ENCODE measurements at regions not wholly inside any gene's neighbourhood (a gene's known extent, or its start where the extent isn't known, plus 50 kb on each side); places are given as distances from the start of the nearest gene placed in this dataset.

DNA sequence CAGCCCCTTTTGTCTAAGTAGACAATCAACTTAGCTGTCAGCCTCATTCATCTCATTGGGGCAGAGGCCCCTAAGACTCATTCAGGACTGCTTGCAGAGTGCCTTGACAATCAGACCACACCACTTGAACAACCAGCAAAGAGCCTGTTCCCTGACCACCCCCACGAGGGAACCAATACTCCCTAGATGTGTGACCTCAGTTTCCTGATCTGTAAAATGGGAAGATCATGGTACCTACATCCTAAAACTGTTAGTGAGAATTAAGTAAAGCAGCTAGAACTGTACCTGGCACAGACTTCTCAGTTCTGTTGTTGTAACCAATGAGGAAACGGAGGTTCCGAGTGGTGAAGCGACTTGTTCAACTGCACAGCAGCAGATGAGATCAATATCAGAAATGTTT lies 298.5 kb downstream of the RRAGC start:
- peaks cover 18% of the 10 kb centered on the region for H3K27me3 ChIP-seq (ENCODE audit: control insufficient read depth, insufficient read depth, low read length)
- H3K9me3 ChIP-seq (ENCODE audit: control insufficient read depth, insufficient read depth, low read length) = no peaks in the 10 kb centered on the region
- peaks cover 22% of the 10 kb centered on the region for H3K4me1 ChIP-seq (ENCODE audit: control insufficient read depth, insufficient read depth, low read length)
- no peaks in the 10 kb centered on the region for H3K36me3 ChIP-seq (ENCODE audit: control insufficient read depth, insufficient read depth, low read length)
- no peak overlapping the region for H3K9ac ChIP-seq (ENCODE audit: low read depth, low read length)
- no peak overlapping the region for H3K4me3 ChIP-seq (ENCODE audit: low read depth, low read length)
- no peak overlapping the region for H3K27ac ChIP-seq (ENCODE audit: low read depth, low read length)

DNA sequence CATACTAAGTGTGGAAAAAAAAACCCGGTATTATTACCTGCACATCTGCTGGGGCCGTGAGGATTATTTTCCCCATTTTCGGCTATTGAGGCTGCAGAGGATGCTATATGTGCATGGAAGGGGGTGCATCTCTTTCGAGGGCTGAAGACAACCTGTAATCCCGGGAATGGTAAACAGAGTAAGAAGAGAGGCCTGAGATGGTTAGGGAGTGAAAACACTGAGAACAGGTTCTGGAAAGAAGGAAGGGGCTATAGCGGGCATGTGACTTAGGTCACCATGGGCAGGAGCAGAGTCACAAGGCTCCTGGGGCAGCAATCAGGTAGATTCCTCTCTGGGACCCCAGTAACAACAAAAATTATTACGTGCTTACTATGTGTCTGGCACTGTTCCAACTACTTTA lies 299.1 kb downstream of the RRAGC start:
- Histone ChIP-seq H3K27ac (ENCODE audit: low read depth, low read length) (no peak overlapping the region), H3K4me3 (ENCODE audit: low read depth, low read length) (no peak overlapping the region), H3K9ac (ENCODE audit: low read depth, low read length) (no peak overlapping the region), H3K27me3 (ENCODE audit: control insufficient read depth, insufficient read depth, low read length) (peaks cover 18% of the 10 kb centered on the region), H3K9me3 (ENCODE audit: control insufficient read depth, insufficient read depth, low read length) (no peaks in the 10 kb centered on the region), H3K4me1 (ENCODE audit: control insufficient read depth, insufficient read depth, low read length) (peaks cover 22% of the 10 kb centered on the region), H3K36me3 (ENCODE audit: control insufficient read depth, insufficient read depth, low read length) (no peaks in the 10 kb centered on the region)

DNA sequence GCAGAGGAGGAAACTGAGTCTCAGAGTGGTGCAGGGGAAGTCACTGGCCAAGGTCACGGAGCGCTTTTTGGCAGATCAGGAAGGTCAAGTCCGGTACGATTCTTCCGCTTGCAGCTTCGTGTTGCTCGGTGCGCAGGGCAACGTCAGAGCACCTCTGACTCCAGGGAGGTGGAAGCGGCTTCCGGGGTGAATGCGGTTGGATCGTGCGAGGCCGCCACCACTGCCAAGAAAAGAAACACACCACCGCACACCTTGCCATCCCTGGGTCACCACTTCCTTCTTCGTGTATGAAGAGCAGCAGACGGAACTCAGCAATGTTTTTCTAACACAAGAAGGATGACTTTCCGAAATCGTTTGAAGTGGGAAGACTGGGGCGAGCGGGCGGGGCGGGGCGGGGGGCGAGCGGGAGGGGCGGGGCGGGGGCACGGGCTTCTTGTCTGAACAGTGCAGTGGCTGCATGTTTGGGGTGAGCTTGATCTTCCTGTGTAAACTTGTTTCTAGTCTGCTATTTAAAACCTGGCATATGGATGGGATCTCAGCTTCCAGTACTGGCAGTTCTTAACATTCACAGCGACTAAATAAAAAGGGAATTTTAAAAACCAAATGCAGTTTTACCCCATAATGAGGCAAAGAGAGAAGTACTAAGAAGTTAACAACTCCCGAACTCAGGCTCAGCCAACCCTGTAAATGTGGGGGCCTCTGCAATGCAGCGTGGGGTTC lies 300.0 kb downstream of the RRAGC start:
- Histone ChIP-seq H3K4me1 (ENCODE audit: control insufficient read depth, insufficient read depth, low read length) (peaks cover 22% of the 10 kb centered on the region), H3K36me3 (ENCODE audit: control insufficient read depth, insufficient read depth, low read length) (no peaks in the 10 kb centered on the region), H3K9me3 (ENCODE audit: control insufficient read depth, insufficient read depth, low read length) (no peaks in the 10 kb centered on the region), H3K27me3 (ENCODE audit: control insufficient read depth, insufficient read depth, low read length) (peaks cover 18% of the 10 kb centered on the region), H3K27ac (ENCODE audit: low read depth, low read length) (no peak overlapping the region), H3K4me3 (ENCODE audit: low read depth, low read length) (peak overlapping the region; percentile 28), H3K9ac (ENCODE audit: low read depth, low read length) (no peak overlapping the region)

DNA sequence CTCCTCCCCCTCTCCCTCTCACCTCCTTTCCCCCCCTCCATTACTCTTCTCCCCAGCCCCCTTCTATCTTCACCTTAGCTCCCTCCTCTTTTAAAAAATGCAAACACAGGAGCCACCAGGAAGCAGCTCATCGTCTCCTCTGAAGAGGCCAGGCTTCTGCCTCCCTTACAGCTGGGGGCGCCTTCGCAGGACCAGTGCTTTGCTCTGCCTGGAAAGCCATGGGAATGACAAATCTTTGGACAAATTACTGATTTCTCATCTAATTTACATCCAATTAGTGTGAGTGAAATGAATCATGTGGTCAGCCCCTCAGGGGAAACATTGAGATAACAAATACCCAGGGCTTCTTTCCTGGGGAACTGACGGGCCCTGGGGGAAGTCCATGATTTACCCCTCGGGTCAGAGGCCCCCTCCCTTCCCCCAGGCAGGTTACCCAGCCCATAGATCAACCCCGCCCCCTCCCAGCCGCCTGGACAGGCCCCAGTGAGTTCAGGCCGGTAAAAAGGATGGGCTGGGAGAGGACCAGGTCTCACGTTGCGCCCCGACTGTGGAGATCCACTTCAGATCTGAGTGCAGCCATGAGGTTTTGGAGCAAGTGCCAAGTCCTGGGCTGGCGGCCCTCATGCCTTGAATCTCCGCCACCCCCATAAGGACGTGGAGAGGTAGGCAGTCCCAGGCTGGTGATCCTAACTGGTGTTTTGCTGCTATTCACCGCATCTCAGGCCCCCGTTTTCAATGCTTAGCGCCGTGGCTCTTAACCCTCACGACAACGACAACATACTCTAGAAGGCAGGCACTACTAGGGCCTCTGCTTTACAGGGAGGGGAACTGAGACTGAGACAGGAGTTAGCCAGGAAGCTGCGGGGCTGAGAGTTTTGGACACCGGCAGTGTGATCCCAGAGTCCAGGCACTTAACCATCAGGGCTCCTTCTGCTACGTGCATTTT lies 300.8 kb downstream of the RRAGC start:
- H3K36me3 ChIP-seq (ENCODE audit: control insufficient read depth, insufficient read depth, low read length) = no peaks in the 10 kb centered on the region
- peaks cover 18% of the 10 kb centered on the region for H3K27me3 ChIP-seq (ENCODE audit: control insufficient read depth, insufficient read depth, low read length)
- peaks cover 22% of the 10 kb centered on the region for H3K4me1 ChIP-seq (ENCODE audit: control insufficient read depth, insufficient read depth, low read length)
- H3K4me3 ChIP-seq (ENCODE audit: low read depth, low read length) = peak overlapping the region; percentile 28
- no peaks in the 10 kb centered on the region for H3K9me3 ChIP-seq (ENCODE audit: control insufficient read depth, insufficient read depth, low read length)
- H3K9ac ChIP-seq (ENCODE audit: low read depth, low read length) = no peak overlapping the region
- H3K27ac ChIP-seq (ENCODE audit: low read depth, low read length) = peak overlapping the region; percentile 54

DNA sequence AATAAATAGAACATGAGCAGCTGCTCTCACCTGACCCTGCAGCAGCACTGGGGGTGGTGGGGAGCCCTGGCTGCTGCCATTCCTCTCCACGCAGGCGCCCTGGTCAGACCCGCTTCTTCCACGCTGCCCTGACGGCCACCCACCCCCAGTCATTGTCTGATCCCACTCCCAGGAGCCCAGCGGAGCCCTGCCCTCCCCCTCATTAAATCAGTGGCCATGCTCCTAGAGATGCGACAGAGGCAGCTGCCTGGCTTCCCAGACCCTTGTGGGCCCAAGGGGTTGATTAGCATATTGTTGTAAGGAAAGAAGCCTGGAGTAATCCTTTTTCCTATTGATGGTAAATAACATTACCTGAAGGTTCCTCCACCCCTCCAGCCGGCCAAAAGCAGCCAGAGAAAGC lies 301.5 kb downstream of the RRAGC start:
- H3K27me3 ChIP-seq (ENCODE audit: control insufficient read depth, insufficient read depth, low read length) = peaks cover 18% of the 10 kb centered on the region
- H3K9ac ChIP-seq (ENCODE audit: low read depth, low read length) = no peak overlapping the region
- peak overlapping the region; percentile 54 for H3K27ac ChIP-seq (ENCODE audit: low read depth, low read length)
- H3K4me3 ChIP-seq (ENCODE audit: low read depth, low read length) = no peak overlapping the region
- peaks cover 22% of the 10 kb centered on the region for H3K4me1 ChIP-seq (ENCODE audit: control insufficient read depth, insufficient read depth, low read length)
- H3K36me3 ChIP-seq (ENCODE audit: control insufficient read depth, insufficient read depth, low read length) = no peaks in the 10 kb centered on the region
- no peaks in the 10 kb centered on the region for H3K9me3 ChIP-seq (ENCODE audit: control insufficient read depth, insufficient read depth, low read length)

DNA sequence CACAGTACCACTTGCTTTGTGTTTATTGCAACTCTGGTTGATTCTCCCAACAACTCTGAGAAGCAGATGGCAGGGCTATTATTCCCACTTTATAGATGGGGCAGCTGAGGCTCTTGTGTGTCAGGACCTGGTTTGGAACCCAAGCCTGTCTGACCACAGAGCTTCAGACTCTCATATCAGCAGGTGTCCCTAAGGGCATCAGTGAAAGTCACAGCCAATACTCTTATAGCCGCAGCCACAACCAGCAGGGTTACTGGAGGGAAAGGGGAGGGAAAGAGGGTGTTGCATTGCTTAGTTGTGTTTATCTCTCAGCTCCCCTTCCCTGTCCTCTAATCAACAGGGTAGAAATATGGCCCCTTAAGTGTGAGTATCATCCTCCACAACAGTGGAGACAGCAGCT lies 304.0 kb downstream of the RRAGC start:
- peaks cover 22% of the 10 kb centered on the region for H3K4me1 ChIP-seq (ENCODE audit: control insufficient read depth, insufficient read depth, low read length)
- H3K9me3 ChIP-seq (ENCODE audit: control insufficient read depth, insufficient read depth, low read length) = no peaks in the 10 kb centered on the region
- H3K9ac ChIP-seq (ENCODE audit: low read depth, low read length) = no peak overlapping the region
- peaks cover 14% of the 10 kb centered on the region for H3K27me3 ChIP-seq (ENCODE audit: control insufficient read depth, insufficient read depth, low read length)
- H3K4me3 ChIP-seq (ENCODE audit: low read depth, low read length) = no peak overlapping the region
- no peaks in the 10 kb centered on the region for H3K36me3 ChIP-seq (ENCODE audit: control insufficient read depth, insufficient read depth, low read length)
- no peak overlapping the region for H3K27ac ChIP-seq (ENCODE audit: low read depth, low read length)

DNA sequence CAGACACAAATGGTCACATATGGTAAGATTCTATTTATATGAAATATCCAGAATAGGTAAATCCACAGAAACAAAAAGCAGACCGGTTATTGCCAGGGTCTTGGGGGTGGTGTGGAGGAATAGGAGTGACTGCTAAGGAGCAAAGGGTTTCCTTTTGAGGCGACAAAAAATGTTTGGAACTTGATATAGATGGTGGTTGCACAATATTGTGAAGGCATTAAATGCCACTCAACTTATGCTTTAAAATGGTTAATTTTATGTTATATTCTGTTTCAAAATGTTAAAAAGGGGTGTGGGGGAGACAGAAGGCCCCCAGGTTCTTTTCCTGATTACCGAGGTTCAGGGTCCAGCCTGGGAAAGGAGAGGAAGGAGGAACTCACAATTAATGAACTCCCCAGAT lies 304.4 kb downstream of the RRAGC start:
- Histone ChIP-seq H3K9me3 (ENCODE audit: control insufficient read depth, insufficient read depth, low read length) (no peaks in the 10 kb centered on the region), H3K36me3 (ENCODE audit: control insufficient read depth, insufficient read depth, low read length) (no peaks in the 10 kb centered on the region), H3K4me1 (ENCODE audit: control insufficient read depth, insufficient read depth, low read length) (peaks cover 19% of the 10 kb centered on the region), H3K9ac (ENCODE audit: low read depth, low read length) (no peak overlapping the region), H3K4me3 (ENCODE audit: low read depth, low read length) (no peak overlapping the region), H3K27ac (ENCODE audit: low read depth, low read length) (no peak overlapping the region), H3K27me3 (ENCODE audit: control insufficient read depth, insufficient read depth, low read length) (peaks cover 9% of the 10 kb centered on the region)

DNA sequence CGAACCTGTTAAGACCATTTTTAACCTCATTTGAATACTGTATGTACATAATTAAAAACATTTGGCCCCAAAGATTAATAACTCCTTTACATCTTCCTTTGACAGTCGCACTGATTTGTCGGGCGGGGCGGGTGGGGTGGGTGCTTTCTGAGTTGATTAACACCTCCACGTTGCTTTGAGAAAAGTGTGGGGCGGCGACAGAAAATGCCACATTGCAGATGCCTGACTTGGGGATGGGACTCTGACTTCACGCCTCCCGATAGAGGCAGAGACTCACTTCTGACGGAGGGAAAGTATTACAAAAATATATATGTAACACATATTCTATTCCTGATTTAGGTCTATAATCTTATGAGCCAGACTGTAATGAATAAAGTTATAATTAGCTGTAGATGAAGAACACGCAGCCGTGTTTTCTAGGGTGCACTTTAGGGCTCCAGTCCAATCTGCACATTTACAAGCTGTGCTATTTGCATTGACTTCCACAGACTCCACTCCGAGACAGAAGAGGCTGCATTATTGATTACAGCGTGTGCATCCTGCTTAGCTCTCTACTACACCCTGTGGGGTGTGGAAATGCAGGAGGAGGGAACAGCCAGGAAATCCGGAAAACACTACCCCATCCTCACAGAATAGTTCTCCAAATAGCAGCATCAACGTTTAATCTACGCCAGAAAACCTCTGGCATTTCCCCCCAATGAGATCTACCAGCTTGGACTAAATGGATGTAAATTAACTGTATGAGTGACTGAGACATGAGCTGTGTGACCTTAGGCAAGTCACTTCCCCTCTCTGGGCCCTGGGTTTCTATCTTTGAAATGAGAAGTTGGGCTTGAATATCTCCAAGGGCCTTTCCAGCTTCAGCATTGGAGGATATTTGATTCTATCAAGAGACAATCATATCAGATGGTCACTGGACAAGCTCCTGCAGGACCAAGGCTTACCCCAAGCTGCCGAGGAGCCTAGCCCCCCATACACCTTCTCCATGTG lies 308.0 kb downstream of the RRAGC start:
- Histone ChIP-seq H3K4me1 (ENCODE audit: control insufficient read depth, insufficient read depth, low read length) (no peaks in the 10 kb centered on the region; the same call in 1 of the 2 replicates), H3K4me3 (ENCODE audit: low read depth, low read length) (no peak overlapping the region), H3K27me3 (ENCODE audit: control insufficient read depth, insufficient read depth, low read length) (no peaks in the 10 kb centered on the region; the same call in 1 of the 2 replicates), H3K36me3 (ENCODE audit: control insufficient read depth, insufficient read depth, low read length) (no peaks in the 10 kb centered on the region), H3K27ac (ENCODE audit: low read depth, low read length) (no peak overlapping the region), H3K9me3 (ENCODE audit: control insufficient read depth, insufficient read depth, low read length) (no peaks in the 10 kb centered on the region), H3K9ac (ENCODE audit: low read depth, low read length) (no peak overlapping the region)

DNA sequence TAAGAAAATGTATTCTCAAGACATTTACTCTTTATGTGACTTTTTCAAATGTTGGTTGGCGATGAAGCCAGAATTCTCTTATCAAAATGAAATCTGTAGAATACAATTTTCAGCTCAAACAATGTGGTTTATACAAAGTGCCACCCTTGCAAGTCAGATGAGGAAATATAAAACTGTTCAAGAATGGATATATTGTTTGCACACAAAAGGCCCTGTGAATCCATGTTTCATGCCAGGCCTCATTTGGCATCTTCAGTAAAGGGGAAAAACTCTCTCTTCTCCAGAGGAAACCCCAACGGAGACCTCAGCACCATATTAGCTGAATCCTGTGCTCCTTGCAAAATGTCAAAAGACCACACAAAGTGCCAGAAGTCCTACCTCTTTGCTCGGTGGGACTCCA lies 310.4 kb downstream of the RRAGC start:
- Histone ChIP-seq H3K9me3 (ENCODE audit: control insufficient read depth, insufficient read depth, low read length) (no peaks in the 10 kb centered on the region), H3K36me3 (ENCODE audit: control insufficient read depth, insufficient read depth, low read length) (no peaks in the 10 kb centered on the region), H3K27me3 (ENCODE audit: control insufficient read depth, insufficient read depth, low read length) (no peaks in the 10 kb centered on the region; the same call in 1 of the 2 replicates), H3K4me1 (ENCODE audit: control insufficient read depth, insufficient read depth, low read length) (no peaks in the 10 kb centered on the region), H3K9ac (ENCODE audit: low read depth, low read length) (no peak overlapping the region), H3K4me3 (ENCODE audit: low read depth, low read length) (no peak overlapping the region), H3K27ac (ENCODE audit: low read depth, low read length) (no peak overlapping the region)

DNA sequence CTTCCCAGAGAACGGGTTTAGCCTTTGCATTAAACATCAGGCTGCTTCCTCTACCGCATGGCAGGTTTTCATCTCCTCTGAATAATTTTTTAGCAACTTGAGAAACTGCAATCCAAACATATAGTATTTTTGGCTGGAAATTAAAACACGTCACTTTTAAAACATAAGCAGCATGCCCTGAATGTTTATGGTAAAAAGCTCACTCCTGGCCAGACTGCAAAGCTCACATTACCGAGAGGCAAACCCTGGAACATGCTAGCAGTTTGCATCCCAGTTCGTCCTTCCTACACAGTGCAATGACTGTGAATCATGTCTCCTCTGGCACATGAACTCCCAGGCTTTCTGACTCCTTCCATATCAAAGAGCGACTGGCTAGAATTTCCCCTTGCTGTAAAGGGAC lies 312.3 kb downstream of the RRAGC start:
- Histone ChIP-seq H3K36me3 (ENCODE audit: control insufficient read depth, insufficient read depth, low read length) (no peaks in the 10 kb centered on the region), H3K9me3 (ENCODE audit: control insufficient read depth, insufficient read depth, low read length) (no peaks in the 10 kb centered on the region), H3K4me1 (ENCODE audit: control insufficient read depth, insufficient read depth, low read length) (no peaks in the 10 kb centered on the region), H3K4me3 (ENCODE audit: low read depth, low read length) (no peak overlapping the region), H3K27ac (ENCODE audit: low read depth, low read length) (no peak overlapping the region), H3K9ac (ENCODE audit: low read depth, low read length) (no peak overlapping the region), H3K27me3 (ENCODE audit: control insufficient read depth, insufficient read depth, low read length) (no peaks in the 10 kb centered on the region; the same call in 1 of the 2 replicates)

Data from HUES48 (cell line).